NCI-H1105 treated with DMSO at 0.1 percent for 48 hours (cell line): ENCODE measurements at regions not wholly inside any gene's neighbourhood (a gene's known extent, or its start where the extent isn't known, plus 50 kb on each side); places are given as distances from the start of the nearest gene placed in this dataset.

Source experiments
- DNase-seq: peaks from one replicate; lab custom pipeline; 2025; lab: John Stamatoyannopoulos, UW

DNA sequence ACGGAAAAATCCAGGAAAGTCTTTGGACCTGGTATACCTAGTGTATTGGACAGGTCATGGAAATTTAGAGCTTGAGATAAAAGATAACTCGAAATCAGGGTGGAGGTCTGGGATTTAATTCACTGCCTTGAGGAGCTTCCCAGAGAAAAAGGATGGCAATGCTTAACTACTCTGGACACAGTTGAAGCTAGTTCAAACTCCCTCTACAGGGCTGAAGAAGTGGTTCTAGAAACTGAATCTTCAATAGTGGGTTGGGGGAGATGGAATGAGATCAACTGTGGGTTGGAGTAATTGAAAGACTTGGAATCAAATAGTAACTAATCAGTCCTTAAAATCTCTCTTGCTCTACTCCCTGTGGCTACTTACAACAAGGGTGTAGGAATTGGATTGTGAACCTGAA, 600.1 kb downstream of the IRS1 start:
- no peak for DNase-seq

DNA sequence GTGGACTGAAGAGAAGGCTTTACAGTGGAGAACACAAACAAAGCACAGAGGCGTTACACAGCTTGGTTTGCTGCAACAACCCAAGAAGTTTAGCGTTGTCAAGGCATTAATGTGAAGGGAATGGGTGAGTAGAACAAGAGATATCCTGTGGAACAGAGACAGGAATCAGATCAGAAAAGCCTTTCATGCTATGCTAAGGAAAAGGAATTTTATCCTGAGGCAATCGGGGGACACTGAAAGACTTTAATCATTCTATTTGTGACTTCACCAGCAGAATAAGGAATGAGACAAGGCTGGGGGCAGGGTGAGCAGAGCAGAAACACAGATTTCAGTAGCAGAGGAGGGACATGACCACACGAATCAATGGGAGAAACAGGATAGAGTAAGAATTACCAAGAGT, 600.7 kb downstream of the IRS1 start:
- no peak for DNase-seq

DNA sequence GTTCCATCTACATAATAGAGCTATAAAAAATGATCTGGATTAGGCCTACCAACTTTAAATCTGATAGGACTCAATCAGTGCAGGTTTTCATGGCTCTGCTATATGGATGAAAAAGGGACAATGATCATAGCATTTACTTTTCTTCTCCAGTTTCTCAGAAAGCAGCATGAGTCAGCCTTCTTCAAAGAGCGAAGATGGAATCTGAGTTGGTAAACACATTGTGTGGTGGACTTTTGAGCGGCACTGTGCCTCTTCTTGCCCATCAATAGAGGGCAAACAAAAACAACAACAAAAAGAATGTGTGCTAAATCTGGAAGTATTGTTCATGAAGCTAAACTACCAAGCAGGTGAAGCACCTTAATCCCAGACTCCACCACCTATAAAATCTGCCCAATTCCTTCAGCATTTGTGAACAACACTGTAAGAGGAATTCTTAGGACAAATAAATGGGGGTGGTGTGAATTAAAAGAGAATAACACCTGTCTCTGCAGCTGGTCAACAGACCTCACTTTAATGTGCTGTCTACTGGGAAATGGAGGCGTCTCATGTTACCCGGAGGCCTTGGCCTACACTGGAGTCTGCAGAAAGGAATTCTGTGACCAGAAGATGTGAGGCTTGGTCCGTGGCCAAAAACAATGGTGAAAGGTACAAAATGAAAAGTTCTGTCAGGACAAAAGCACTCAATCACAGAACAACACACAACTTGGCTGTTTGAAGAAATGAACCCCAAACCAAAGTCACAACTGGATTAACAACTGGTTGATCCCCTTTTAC, 609.0 kb downstream of the IRS1 start:
- DNase-seq, result no peak

DNA sequence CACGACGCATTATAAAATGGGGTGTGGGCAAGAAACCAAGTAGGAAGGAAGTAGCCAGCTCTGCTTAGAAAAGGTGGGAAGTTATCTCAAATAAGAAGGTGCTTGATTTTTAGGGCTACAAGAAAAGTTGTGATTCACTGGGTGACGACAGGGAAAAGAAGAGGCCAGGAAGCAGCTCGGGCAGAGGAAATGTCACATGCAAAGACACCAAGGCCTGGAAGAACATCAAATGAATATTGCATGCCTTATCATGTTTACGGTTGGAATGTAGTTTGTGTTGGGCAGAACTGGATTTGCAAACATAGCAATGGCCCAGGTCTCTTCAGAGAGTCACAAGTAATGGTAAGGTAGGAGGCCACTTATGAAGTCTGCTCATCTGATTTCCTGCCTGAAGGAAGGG, 610.6 kb downstream of the IRS1 start:
- DNase-seq, result no peak

DNA sequence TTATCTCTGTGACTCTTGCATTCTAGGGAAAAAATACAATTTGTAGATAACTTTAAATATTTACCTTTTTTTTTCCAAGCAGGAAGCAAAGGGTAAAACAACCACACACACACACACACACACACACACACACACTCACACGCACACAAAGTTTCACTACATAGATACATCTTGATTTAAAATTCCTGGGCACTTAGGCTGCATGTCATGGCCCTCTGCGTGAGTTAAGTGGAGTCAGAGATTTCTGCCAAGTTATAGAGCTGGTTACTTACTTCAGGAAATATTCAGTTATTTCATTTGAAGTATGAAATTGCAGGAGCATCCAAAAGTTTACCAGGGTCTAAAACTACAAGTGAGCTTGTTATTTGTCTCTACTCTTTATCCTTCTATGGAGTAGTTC, 612.0 kb downstream of the IRS1 start:
- DNase-seq, result no peak

DNA sequence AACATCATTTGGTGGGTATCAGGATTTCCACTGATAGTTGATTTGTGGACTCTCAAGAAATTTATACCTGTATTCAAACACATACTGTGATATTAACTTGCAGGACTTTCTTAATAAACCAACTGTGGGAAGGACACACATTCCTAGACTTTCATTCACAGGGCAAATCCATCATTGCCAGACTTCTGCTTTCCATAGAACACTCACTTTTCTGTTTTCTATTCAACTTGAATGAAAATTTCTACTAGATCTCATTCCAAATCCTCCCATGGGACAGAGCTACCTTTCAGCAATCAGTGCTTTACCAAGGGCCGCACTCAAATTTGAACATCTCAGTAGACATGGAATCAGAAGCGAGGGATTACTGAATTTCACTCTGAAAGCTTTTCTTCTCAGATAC, 612.5 kb downstream of the IRS1 start:
- DNase-seq, result no peak

DNA sequence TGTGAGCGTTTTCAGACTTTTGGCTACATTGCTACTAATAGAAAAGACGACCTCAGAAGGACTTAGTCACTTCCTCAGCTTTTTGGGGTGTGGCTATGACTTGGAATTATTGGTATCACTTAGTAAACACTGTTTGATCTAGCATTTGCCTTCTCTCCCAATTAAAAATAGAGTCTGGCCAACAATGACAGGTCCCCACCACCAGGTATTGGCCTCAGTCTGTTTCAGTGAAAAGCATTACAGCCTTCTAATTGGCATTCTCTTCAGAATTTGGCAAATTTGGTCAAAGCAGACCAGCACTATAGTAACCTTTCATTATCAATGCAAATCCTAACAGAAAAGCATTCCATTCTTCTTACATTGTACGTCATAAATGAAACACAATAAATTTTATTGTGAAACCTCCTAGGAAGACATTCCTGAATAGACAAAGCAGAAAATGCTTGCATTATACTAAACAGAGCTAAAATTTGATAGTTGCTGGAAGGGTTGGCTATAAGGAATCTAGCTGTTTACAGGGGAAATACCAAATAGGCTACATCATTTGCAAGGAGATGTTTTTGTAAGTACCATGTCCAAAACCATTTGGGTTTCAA, 613.9 kb downstream of the IRS1 start:
- DNase-seq, result no peak

DNA sequence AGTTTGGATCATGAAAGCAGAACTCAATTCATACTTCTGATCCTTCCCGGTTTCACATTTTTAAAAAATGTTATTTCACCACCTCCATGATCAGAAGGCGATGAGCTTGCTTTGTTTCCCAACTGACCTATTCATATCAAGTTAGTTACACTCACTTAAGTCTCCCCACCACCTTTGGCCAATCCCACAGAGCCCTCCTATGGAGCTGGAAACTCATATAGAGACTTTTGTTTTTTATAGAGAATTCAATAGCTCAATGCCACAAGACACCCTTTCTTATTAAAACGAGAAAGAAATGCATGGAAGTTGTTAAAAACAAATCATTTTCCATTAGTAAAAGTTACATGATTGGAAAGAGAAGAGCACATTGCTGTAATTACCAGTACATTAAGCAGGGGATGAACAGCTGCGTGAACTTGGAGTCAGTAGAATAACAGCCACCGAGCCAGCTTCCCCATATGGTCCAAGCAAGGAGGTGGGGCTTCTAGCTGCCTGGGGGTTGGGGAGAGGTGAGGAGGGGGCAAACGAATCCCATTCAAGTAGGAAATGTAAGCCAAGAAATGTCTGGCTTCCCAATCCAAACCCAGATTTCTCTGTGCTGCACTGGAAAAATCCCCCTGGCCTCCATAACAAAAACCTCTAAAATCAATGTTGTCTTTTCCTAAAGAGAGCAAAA, 614.5 kb downstream of the IRS1 start:
- no peak for DNase-seq

DNA sequence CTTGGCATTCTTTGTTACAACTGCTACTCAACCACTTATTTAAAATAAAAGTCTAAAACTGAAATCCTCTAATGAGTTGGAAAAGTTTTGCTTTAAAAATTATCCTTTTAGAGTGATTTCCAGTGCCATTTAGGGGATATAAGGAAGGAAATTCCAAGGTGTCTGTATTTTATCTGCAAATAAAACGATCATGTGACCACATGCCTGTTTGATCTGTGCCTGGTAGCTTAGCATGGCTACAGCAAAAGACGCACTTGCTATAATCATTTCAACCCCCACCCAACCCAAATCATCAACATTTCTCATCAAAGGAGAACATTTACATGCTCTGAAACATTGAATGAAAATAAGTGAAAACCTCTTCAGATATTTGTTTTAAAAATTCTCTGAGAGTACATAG, 615.1 kb downstream of the IRS1 start:
- no peak for DNase-seq

DNA sequence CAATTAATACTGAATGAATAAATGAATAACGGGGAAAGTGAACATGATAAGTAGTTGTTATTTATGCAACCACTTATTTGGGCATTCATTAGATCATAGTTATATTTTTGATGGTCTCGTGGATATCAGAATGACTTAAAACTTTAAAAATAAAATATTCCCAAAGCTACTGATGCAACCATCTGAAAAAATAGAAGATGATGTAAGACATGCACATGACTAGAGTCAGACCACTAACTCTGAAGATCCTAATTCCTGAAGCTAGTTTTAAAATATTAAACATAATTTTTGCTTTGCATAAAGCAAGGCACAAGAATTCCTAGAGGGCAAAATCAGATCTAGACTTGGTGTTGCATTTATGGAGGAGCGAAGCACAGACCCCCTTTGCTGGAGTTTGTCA, 616.1 kb downstream of the IRS1 start:
- no peak for DNase-seq

DNA sequence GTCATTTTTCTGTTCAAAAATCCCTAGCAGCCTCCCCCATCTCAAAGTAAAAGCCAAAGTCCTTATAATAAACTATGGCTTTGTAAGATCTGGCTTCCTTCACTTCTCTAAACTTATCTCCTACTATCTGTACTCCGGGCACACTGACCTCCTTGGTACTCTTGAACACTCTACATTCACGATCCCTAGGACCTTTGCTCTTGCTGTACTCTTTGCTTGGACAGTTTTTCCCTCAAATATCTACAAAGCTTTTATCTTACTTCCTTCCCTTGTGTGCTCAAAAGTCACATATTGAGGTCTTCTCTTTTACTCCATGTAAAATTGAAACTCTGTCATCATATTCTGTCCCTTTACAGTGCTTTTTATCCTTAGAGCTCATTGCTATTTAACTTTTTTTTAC, 616.6 kb downstream of the IRS1 start:
- DNase-seq, result no peak

DNA sequence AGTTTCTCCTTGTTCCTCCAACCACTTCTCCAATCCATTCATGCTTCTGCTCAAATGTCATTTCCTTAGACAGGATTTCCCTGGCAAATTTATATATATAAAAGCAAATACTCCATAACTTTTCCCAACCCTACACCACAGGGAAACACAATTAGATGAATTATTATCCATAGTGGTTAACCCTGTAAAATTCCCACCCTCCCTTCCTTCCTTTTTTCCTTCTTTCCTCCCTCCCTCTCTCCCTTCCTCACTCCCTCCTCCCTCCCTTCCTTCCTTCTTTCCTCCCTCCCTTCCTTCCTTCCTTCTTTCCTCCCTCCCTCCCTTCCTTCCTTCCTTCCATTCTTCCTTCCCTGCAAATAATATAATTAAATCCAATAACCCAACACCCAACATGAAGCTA, 617.7 kb downstream of the IRS1 start:
- no peak for DNase-seq

DNA sequence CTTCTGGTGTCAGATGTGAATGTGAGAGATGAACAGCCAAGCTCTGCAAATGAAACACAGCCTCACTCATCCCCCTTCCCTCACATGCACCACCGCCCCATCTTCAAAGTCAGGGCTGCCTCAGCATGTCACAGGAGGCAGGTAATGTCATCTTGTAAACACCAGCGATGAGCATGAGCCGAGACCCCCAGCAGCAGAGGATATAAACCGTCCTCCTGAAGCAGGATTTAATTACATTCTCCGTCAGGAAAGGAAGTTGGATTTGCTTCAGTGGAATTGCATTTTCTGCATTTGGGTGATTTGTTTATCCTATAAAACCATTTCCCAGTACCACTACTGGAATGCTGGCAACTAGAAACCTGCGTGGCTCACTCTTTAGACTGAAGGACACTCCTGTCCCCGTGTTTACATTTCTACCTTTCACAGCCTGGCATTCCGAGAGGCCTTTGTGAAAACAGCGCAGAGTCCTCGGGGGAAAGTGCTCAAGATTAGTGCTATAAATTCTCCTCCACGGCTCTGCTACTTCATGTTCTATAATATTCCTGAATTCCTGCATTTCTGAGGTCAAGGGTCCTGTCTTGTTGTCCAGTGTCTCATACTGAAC, 619.2 kb downstream of the IRS1 start:
- DNase-seq, result no peak

DNA sequence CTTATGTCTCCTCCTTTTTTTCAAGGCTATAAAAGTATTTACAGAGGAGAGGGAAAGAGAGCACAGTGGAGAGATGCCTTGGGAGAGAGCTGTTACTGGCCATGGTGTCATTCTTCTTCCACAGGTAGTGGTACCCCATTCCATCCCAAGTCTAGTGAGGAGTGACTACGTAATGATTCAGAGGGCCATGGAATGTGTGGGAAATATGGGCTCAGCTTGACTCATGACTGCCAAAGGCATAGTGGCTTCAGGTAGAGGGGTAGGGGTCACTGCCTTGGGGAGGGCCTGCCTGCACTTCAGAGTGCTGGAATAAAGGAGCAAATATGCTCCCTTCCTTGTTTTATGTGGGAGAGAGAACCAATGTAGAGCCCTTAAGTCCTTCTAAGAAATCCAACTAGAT, 620.6 kb downstream of the IRS1 start:
- no peak for DNase-seq

DNA sequence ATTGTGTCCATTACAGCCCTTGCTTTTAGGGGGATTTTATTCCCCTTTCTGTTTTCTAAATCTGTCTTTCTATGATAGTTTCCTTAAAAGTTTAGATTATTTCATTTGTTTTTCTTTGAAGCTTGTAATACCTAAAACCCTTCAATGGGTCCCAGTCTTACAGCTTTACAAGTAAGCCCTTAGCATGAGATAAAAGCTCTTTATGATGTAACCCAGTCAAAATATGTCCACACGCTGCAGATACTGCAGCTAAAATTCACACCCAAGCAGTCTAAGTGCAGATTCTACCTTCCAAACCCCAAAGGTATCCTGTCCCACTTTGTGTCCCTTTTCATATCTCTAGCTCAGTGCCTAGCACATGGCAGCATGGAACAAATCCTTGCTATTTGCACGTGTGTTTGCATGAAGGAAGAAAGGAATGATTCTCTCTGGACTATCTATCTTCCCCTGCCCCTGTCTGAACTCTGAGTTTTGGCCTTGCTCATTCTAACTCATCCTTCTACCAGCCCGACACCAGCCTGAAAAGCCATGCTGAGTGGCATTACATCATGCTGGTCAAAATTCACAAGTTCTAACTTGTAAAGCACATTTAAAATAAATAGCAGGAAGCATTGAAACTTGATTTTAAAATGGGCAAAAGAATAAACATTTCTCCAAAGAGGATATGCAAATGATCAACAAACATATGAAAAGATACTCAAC, 623.2 kb downstream of the IRS1 start:
- no peak for DNase-seq

DNA sequence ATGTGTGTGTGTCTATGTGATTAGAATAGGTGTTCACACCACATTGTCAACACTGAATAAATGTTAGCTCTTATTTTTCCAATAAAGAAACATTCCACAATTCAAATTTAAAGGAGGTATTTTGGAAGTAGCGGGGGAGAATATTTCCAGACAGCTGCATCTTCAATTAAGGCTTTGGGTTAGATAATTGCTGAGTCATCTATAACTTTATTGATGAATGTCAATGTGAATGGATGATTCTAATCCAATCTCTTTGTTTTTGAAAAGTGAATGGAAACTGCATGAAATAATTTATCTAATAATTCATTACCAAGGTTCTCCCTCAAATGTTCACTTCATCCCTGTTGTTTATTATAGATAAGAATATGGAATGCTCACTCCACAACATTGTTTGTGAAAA, 625.2 kb downstream of the IRS1 start:
- DNase-seq, result no peak

DNA sequence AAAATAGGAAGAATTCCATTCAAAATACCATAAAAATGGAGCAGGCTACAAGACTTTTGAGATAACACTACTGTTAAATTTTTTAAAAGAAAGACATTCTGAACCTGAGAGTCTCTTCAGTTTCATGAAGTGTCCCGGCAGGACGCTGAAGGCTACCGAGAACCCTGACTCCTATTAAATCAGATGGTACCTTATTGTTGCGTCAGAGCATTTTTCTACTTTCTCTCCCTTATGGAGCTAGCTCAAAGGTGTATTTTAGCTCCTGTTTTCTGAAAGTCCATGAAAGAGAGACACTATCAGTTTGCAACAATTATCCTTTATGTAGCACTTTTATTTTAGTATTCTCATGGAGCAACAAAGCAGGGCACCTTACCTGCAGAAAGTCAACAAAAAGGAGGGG, 626.7 kb downstream of the IRS1 start:
- no peak for DNase-seq

DNA sequence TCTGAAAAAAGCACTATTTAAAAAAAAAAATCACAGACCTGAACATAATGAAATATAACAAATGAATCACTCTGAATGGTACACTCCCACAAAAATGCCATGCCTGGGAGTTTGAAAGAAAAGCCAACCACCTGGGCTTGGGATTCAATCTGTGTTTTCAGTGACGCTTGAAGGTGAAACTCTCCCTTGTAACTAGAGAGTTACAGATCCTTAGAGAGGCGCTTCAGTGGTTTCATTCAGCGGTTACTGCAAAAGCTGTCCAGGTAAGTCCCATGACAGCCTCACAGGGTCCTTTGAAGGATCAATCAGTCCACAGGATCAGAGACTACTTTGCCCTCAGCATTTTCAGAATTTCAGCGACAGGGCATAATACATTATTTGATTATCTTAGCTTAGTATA, 627.3 kb downstream of the IRS1 start:
- no peak for DNase-seq

DNA sequence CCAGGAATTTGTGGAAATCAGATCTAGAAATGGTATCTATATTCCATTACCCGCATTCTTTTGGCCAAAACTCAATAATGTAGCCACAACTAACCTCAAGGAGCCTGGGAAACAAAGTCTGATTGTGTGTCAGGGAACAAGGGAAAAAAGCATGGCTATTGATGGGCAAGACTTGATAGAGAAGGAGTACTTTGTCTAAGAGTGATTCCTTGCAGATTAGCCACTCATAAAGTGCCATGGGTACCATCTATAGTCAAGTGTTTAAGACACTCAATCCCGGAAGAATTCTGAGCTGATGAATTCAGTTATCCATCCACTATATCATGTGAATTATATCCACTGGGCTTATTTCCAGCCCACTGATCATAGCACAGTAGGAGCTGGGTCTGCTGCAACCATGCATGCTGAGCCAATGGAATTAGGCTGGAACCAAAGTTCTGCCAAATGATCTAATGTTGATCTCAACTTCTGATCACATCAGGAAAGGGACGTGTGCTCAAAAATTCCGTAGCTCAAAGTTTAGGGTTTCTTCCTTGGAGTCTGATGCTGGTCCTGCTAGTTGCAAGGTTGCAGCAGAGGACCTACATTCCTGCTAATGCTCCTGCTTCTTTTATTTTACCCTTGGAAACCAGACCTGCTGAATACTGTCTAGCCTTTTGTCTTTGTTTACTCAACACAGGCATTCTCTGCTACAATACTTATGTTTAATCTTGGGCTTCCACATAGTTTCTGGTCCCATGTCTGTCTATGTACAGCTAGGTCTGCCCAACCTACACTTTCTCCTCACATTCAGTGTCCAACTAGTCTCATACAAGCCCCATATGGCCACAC, 629.7 kb downstream of the IRS1 start:
- no peak for DNase-seq

DNA sequence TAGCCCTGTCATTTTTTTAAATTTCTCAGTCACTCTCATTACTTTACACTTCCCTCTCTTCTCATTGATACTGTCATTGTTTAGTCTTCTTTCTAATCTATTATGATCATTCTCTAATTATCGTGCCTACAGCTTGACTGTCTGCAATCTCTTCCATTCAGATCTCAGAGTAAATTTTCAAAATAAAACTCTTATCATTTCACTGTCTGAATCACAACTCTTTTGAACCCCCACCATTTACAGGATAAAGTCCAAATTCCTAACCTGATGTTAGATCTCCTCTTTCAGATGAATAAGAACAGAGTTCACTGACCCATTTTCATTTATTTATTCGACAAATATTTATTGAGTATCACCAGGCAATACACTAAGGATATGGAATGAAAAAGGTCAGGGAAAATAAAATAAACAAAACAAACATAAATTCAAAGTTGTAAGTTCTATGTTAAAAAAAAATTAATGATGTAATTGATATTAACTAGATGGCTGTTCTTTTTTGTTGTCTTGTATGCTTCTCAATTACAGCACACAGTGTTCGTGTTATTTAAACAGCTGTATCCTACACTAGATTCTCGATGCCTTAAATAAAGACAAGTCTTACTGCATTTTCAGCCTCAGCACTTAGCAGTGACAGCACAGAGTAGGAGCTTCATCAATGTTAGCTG, 631.0 kb downstream of the IRS1 start:
- DNase-seq, result no peak

DNA sequence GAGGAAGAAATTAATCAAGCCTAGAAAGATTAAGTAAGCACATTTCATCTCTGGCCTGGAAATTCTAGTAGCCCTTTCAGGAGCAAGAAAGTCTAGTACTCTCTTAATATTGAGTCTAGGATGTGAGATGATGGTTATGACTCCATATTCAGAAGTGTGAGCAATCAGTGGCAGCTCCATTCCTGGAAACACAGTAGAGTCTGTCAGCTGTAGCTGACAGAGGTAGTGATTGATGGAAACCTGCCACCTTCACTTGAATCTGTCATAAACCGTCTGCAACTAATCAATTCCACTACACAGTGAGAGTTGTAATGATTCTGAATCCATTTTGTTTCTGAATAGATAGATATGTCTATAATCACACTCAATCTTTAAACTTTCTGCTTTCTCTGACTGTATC, 635.1 kb downstream of the IRS1 start:
- no peak for DNase-seq
